ENCODE measurements at regions not wholly inside any gene's neighbourhood (a gene's known extent, or its start where the extent isn't known, plus 50 kb on each side); places are given as distances from the start of the nearest gene placed in this dataset.

DNA sequence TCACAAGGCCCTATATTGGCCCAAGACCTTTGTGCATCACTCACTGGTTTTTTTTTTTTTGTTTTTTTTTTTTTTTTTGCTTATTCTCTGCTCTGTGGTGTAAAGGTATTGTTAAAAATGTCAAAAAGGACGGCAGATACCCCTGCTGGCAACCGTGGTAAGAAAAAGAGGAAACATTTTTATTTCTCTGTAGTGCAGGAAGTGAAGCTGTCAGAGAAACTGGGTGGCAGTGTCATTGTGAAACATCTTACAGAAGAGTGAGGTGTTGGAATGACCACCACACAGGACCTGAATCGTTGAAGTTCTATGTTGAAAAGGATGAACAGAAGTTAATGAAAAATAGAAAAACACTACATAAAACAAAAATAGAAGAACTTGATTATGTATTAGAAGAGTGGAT is 346.4 kb downstream of the FGF9 start:
- H3K9me3 Mint-ChIP-seq = peaks cover 17% of the 10 kb centered on the region
- no peak for DNase-seq (ENCODE audit: low spot score in 2 of 2, unreplicated experiment in 2 of 2)

GRCh38 chr13:22018076-22018835 is 347.4 kb downstream of the FGF9 start:
- no peaks in the 10 kb centered on the region for H3K27me3 Mint-ChIP-seq (ENCODE audit: low read depth)
- no peak for DNase-seq (ENCODE audit: low spot score in 2 of 2, unreplicated experiment in 2 of 2)
- no peak overlapping the region for H3K4me3 Mint-ChIP-seq
- H3K4me1 Mint-ChIP-seq = peaks cover 24% of the 10 kb centered on the region
- H3K27ac Mint-ChIP-seq = no peak overlapping the region
- peaks cover 17% of the 10 kb centered on the region for H3K9me3 Mint-ChIP-seq
- H3K36me3 Mint-ChIP-seq = no peaks in the 10 kb centered on the region
- no peak for TF ChIP-seq CTCF (IDR thresholded peaks at IDR 0.05; ENCODE audit: unreplicated experiment)

More for the DNA sequence above, 346.4 kb downstream of the FGF9 start:
- H3K36me3 Mint-ChIP-seq = no peaks in the 10 kb centered on the region
- H3K27me3 Mint-ChIP-seq (ENCODE audit: low read depth) = no peaks in the 10 kb centered on the region
- no peak overlapping the region for H3K27ac Mint-ChIP-seq
- peaks cover 34% of the 10 kb centered on the region for H3K4me1 Mint-ChIP-seq
- TF ChIP-seq CTCF (IDR thresholded peaks at IDR 0.05; ENCODE audit: unreplicated experiment) = no peak
- no peak overlapping the region for H3K4me3 Mint-ChIP-seq

GRCh38 chr13:22018836-22019210 is 347.9 kb downstream of the FGF9 start:
- Mint-ChIP-seq H3K27me3 (ENCODE audit: low read depth) (no peaks in the 10 kb centered on the region), H3K36me3 (no peaks in the 10 kb centered on the region), H3K27ac (no peak overlapping the region), H3K4me3 (no peak overlapping the region), H3K9me3 (peaks cover 17% of the 10 kb centered on the region), H3K4me1 (peaks cover 20% of the 10 kb centered on the region)
- no peak for TF ChIP-seq CTCF (IDR thresholded peaks at IDR 0.05; ENCODE audit: unreplicated experiment)
- no peak for DNase-seq (ENCODE audit: low spot score in 2 of 2, unreplicated experiment in 2 of 2)

DNA sequence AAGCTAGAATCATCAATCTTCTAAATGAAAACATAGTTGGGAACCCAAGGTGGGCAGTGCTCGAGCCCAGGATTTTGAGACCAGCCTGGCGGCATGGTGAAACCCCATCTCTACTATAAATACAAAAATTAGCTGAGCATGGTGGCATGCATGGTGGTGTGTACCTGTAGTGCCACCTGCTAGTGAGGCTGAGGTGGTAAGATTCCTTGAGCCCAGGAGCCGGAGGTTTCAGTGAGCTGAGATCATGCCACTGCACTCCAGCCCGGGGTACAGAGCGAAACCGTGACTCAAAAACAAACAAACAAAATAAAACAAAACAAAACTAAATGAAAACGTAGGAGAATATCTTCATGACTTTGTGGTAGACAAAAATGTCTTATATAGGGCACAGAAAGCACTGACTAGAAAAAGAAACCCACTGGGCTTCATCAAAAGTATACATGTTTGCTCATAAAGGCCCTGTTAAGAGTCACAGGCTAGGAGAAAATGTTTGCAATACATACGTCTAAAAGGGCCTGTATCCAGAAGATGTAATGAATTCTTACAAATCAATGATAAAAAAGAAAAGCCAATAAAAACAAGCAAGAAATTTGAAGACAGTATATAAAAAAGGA is 353.6 kb downstream of the FGF9 start:
- Mint-ChIP-seq H3K9me3 (no peaks in the 10 kb centered on the region), H3K27ac (no peak overlapping the region), H3K4me3 (no peak overlapping the region), H3K4me1 (no peaks in the 10 kb centered on the region), H3K36me3 (no peaks in the 10 kb centered on the region), H3K27me3 (ENCODE audit: low read depth) (peaks cover 3% of the 10 kb centered on the region)
- TF ChIP-seq CTCF (IDR thresholded peaks at IDR 0.05; ENCODE audit: unreplicated experiment) = no peak
- DNase-seq (ENCODE audit: low spot score in 2 of 2, unreplicated experiment in 2 of 2) = no peak

- TF ChIP-seq CTCF (IDR thresholded peaks at IDR 0.05; ENCODE audit: unreplicated experiment) = no peak
- Mint-ChIP-seq H3K27me3 (ENCODE audit: low read depth) (peaks cover 3% of the 10 kb centered on the region), H3K27ac (no peak overlapping the region), H3K4me1 (peaks cover 3% of the 10 kb centered on the region), H3K9me3 (no peaks in the 10 kb centered on the region), H3K36me3 (no peaks in the 10 kb centered on the region), H3K4me3 (no peak overlapping the region)
- DNase-seq (ENCODE audit: low spot score in 2 of 2, unreplicated experiment in 2 of 2) = no peak
Observed at GRCh38 chr13:22027566-22027965, 356.7 kb downstream of the FGF9 start.

All from mesothelial cell of epicardium (in vitro differentiated cells).